CD14-positive monocyte (primary cell): ENCODE measurements at regions not wholly inside any gene's neighbourhood (a gene's known extent, or its start where the extent isn't known, plus 50 kb on each side); places are given as distances from the start of the nearest gene placed in this dataset.

Experiments
- DNase-seq, 3 donors: peaks; one replicate each; pipeline ENCODE4 v3.0.0-alpha.2; 2011 to 2022
- H2AFZ ChIP-seq: 2 replicates; pipeline ENCODE4 v1.6.0; 2012; ENCODE audit warnings: mild to moderate bottlenecking, low read depth, low read length, inconsistent platforms; ENCODE audit not compliant: insufficient read depth, poor library complexity, severe bottlenecking
- H3K27ac ChIP-seq, 2 donors: 1 replicate in 1 of 2; 2 replicates in 1 of 2; pipeline ENCODE4 v1.5.1; 2012 to 2013; ENCODE audit warnings: low read length in 2 of 2, control low read depth in 1 of 2, inconsistent platforms in 1 of 2, low read depth in 1 of 2, mild to moderate bottlenecking in 1 of 2
- H3K27me3 ChIP-seq, 2 donors: one replicate each; pipeline versions ENCODE4 v1.6.0 to v1.6.1; 2011 to 2013; ENCODE audit warnings: low read length in 2 of 2; ENCODE audit not compliant: control insufficient read depth in 2 of 2, insufficient read depth in 2 of 2
- H3K36me3 ChIP-seq, 2 donors: replicated peaks in 1 of 2; 1 replicate in 1 of 2; 2 replicates in 1 of 2; pipeline versions ENCODE4 v1.5.1 to v1.6.1; 2012 to 2013; ENCODE audit warnings: low read length in 2 of 2, control low read depth in 1 of 2, inconsistent platforms in 1 of 2, mild to moderate bottlenecking in 1 of 2; ENCODE audit not compliant: insufficient read depth in 2 of 2, control insufficient read depth in 1 of 2
- H3K4me1 ChIP-seq, 2 donors: 1 replicate in 1 of 2; 2 replicates in 1 of 2; pipeline versions ENCODE4 v1.5.1 to v1.6.1; 2012 to 2013; ENCODE audit warnings: low read length in 2 of 2, control low read depth in 1 of 2, inconsistent platforms in 1 of 2, mild to moderate bottlenecking in 1 of 2, moderate library complexity in 1 of 2; ENCODE audit not compliant: insufficient read depth in 2 of 2, control insufficient read depth in 1 of 2
- H3K4me2 ChIP-seq: replicated peaks from 2 replicates; pipeline ENCODE3; 2012; ENCODE audit warnings: low read length, moderate library complexity, mild to moderate bottlenecking; ENCODE audit not compliant: poor library complexity, severe bottlenecking; ENCODE audit errors: extremely low read depth
- H3K4me3 ChIP-seq, 3 experiments: fragments of 200-600 bp in 1 of 3; sonication (generic) in 1 of 3; replicated peaks in 1 of 3; 1 replicate in 2 of 3; 2 replicates in 1 of 3; pipeline ENCODE4 v1.5.1; 2011 to 2013; ENCODE audit warnings: low read length in 3 of 3, mild to moderate bottlenecking in 3 of 3, control low read depth in 2 of 3, low read depth in 2 of 3, inconsistent platforms in 1 of 3, moderate library complexity in 1 of 3
- H3K79me2 ChIP-seq: 2 replicates; pipeline ENCODE4 v1.6.0; 2012; ENCODE audit warnings: mild to moderate bottlenecking, control low read depth, inconsistent platforms, low read length, moderate library complexity; ENCODE audit not compliant: insufficient read depth
- H3K9ac ChIP-seq: 2 replicates; pipeline ENCODE4 v1.6.0; 2017; ENCODE audit warnings: low read length, mild to moderate bottlenecking; ENCODE audit not compliant: insufficient read depth, poor library complexity, severe bottlenecking
- H3K9me3 ChIP-seq, 2 donors: replicated peaks in 1 of 2; 1 replicate in 1 of 2; 2 replicates in 1 of 2; pipeline versions ENCODE4 v1.5.1 to v1.6.1; 2012 to 2013; ENCODE audit warnings: low read length in 2 of 2, control low read depth in 1 of 2; ENCODE audit not compliant: control insufficient read depth in 1 of 2, insufficient read depth in 1 of 2
- H4K20me1 ChIP-seq: 2 replicates; pipeline ENCODE4 v1.6.0; 2012; ENCODE audit warnings: mild to moderate bottlenecking, low read length, control low read depth, moderate library complexity; ENCODE audit not compliant: insufficient read depth
- H3K27ac Mint-ChIP-seq, 7 donors: one replicate each; pipeline ENCODE4 v1.8.0; 2020; ENCODE audit warnings: mild to moderate bottlenecking in 7 of 7, mixed read lengths in 7 of 7, moderate library complexity in 6 of 7, inconsistent platforms in 2 of 7
- H3K27me3 Mint-ChIP-seq, 3 donors: one replicate each; pipeline ENCODE4 v1.8.0; 2021 to 2022; ENCODE audit warnings: low read depth in 3 of 3, mild to moderate bottlenecking in 3 of 3, mixed read lengths in 3 of 3, moderate library complexity in 3 of 3, inconsistent platforms in 1 of 3
- H3K36me3 Mint-ChIP-seq, 2 donors: one replicate each; pipeline ENCODE4 v1.8.0; 2020; ENCODE audit warnings: mixed read lengths in 2 of 2, inconsistent platforms in 1 of 2, mild to moderate bottlenecking in 1 of 2
- H3K4me1 Mint-ChIP-seq: one replicate; pipeline ENCODE4 v1.8.0; 2020; ENCODE audit warnings: mild to moderate bottlenecking, mixed read lengths
- H3K4me3 Mint-ChIP-seq, 2 donors: one replicate each; pipeline ENCODE4 v1.8.0; 2020; ENCODE audit warnings: mild to moderate bottlenecking in 2 of 2, mixed read lengths in 2 of 2, moderate library complexity in 1 of 2
- H3K9me3 Mint-ChIP-seq, 7 donors: one replicate each; pipeline ENCODE4 v1.8.0; 2020 to 2022; ENCODE audit warnings: mixed read lengths in 7 of 7, mild to moderate bottlenecking in 6 of 7, moderate library complexity in 6 of 7, inconsistent platforms in 2 of 7
- whole genome bisulfite sequencing: methylation state at CpG from one replicate; pipeline ENCODE4 v1.1.5; 2013; ENCODE audit warnings: missing lambda C conversion rate; ENCODE audit not compliant: insufficient coverage; 5-methylcytosine and 5-hydroxymethylcytosine counted together
- intact Hi-C, 2 donors: fragments of 100-400 bp; cut with micrococcal nuclease; formaldehyde crosslinking; loops; one replicate each; pipeline versions ENCODE4 v1.15.0 to v1.15.1; 2023
- TF ChIP-seq, protein P1 (sequence below): fragments of 200-600 bp; IDR thresholded peaks from one replicate; pipeline ENCODE4 v1.8.0; 2022; ENCODE audit warnings: antibody characterized with exemption, mild to moderate bottlenecking

DNA sequence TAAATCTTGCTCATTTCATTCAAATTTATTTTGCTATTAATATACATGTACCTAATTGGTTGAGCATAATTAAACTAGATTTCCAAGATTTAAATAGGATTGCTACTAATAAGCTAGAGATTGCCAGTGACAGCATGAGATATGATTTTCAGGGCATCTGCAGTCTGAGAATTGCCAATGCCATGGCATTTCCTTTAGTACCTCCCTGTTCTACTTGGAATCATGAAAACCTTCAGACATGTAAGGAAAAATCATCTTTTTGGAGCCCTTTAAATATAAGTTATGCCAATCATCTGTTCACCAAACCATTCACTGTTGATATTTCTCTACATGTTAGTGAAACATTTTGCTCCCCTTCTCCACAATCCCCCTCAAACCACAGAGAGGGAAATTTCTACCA lies 691.4 kb downstream of the DNAH5 start:
- Mint-ChIP-seq H3K27me3 (no peaks in the 10 kb centered on the region), H3K4me3 (no peak overlapping the region), H3K27ac (no peak overlapping the region), H3K9me3 (peaks cover 0 to 2% (median 0%) of the 10 kb centered on the region in 7 donors), H3K4me1 (peaks cover 10% of the 10 kb centered on the region), H3K36me3 (no peaks in the 10 kb centered on the region)
- Histone ChIP-seq H3K9ac (no peak overlapping the region), H2AFZ (no peak overlapping the region), H3K4me2 (no peak overlapping the region), H3K36me3 (no peaks in the 10 kb centered on the region), H3K4me1 (peaks cover 7% of the 10 kb centered on the region in 2 donors), H3K79me2 (no peaks in the 10 kb centered on the region), H3K27ac (no peak overlapping the region), H3K4me3 (no peak overlapping the region), H3K9me3 (no peaks in the 10 kb centered on the region), H3K27me3 (no peaks in the 10 kb centered on the region), H4K20me1 (no peaks in the 10 kb centered on the region)
- TF ChIP-seq, protein P1, sequence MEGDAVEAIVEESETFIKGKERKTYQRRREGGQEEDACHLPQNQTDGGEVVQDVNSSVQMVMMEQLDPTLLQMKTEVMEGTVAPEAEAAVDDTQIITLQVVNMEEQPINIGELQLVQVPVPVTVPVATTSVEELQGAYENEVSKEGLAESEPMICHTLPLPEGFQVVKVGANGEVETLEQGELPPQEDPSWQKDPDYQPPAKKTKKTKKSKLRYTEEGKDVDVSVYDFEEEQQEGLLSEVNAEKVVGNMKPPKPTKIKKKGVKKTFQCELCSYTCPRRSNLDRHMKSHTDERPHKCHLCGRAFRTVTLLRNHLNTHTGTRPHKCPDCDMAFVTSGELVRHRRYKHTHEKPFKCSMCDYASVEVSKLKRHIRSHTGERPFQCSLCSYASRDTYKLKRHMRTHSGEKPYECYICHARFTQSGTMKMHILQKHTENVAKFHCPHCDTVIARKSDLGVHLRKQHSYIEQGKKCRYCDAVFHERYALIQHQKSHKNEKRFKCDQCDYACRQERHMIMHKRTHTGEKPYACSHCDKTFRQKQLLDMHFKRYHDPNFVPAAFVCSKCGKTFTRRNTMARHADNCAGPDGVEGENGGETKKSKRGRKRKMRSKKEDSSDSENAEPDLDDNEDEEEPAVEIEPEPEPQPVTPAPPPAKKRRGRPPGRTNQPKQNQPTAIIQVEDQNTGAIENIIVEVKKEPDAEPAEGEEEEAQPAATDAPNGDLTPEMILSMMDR: no peak
- DNase-seq: no peak
- intact Hi-C loops: no loop called here

DNA sequence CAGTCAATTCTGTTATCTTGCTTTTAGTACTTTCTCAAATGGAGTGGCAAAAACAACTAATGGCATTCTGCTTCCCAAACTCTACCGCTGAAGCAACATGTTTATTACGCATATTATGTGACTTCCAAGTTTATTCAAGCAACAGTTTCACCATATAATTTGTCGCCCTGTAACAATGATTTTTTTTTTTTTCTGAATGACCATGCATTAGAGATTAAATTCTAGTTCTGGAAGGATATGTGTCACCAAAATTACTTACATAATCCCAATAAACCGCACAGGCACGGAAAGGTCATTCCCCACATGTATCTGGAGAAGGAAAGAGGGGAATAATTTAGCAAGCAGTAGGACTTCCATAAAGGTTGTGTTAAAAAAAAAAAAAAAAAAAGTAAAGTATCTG lies 691.8 kb downstream of the DNAH5 start:
- Histone ChIP-seq H3K27ac (no peak overlapping the region), H3K4me2 (no peak overlapping the region), H3K9me3 (no peaks in the 10 kb centered on the region), H3K27me3 (no peaks in the 10 kb centered on the region), H3K4me3 (no peak overlapping the region), H2AFZ (no peak overlapping the region), H3K4me1 (peaks cover 7% of the 10 kb centered on the region in 2 donors), H3K79me2 (no peaks in the 10 kb centered on the region), H3K9ac (no peak overlapping the region), H4K20me1 (no peaks in the 10 kb centered on the region), H3K36me3 (no peaks in the 10 kb centered on the region)
- intact Hi-C loops: no loop called here
- peaks cover 0 to 2% (median 0%) of the 10 kb centered on the region in 7 donors for H3K9me3 Mint-ChIP-seq
- TF ChIP-seq, protein P1: no peak
- H3K4me3 Mint-ChIP-seq: no peak overlapping the region
- H3K27me3 Mint-ChIP-seq: no peaks in the 10 kb centered on the region
- H3K4me1 Mint-ChIP-seq: peaks cover 10% of the 10 kb centered on the region
- no CpG with 5 or more reads among the region's 5 CpGs for WGBS
- no peak for DNase-seq
- no peak overlapping the region for H3K27ac Mint-ChIP-seq
- H3K36me3 Mint-ChIP-seq: no peaks in the 10 kb centered on the region
